Progenitor cell of endocrine pancreas (in vitro differentiated cells): ENCODE measurements at regions not wholly inside any gene's neighbourhood (a gene's known extent, or its start where the extent isn't known, plus 50 kb on each side); places are given as distances from the start of the nearest gene placed in this dataset.

Source experiments
- DNase-seq: peaks from one replicate; pipeline ENCODE4 v3.0.0; 2021; ENCODE audit warnings: low spot score; ENCODE audit not compliant: unreplicated experiment
- H3K27ac Mint-ChIP-seq: 2 replicates; pipeline ENCODE4 v1.8.0; 2021; ENCODE audit warnings: mild to moderate bottlenecking, moderate library complexity, mixed read lengths
- H3K27me3 Mint-ChIP-seq: 2 replicates; pipeline ENCODE4 v1.8.0; 2021; ENCODE audit warnings: mixed read lengths
- H3K36me3 Mint-ChIP-seq: 2 replicates; pipeline ENCODE4 v1.8.0; 2022; ENCODE audit warnings: mixed read lengths; ENCODE audit not compliant: insufficient read depth
- H3K4me1 Mint-ChIP-seq: 2 replicates; pipeline ENCODE4 v1.8.0; 2021; ENCODE audit warnings: low read depth, mixed read lengths
- H3K4me3 Mint-ChIP-seq: 2 replicates; pipeline ENCODE4 v1.8.0; 2021; ENCODE audit warnings: low read depth, mild to moderate bottlenecking, moderate library complexity, mixed read lengths
- H3K9me3 Mint-ChIP-seq: 2 replicates; pipeline ENCODE4 v1.8.0; 2021; ENCODE audit warnings: low read depth, mixed read lengths
- CTCF ChIP-seq: fragments of 200-600 bp; sonication (generic); IDR thresholded peaks from one replicate; pipeline ENCODE4 v1.5.0; 2021; ENCODE audit warnings: antibody characterized with exemption, mild to moderate bottlenecking; ENCODE audit not compliant: unreplicated experiment

- no peak overlapping the region for H3K4me3 Mint-ChIP-seq
- peaks cover 9% of the 10 kb centered on the region for H3K27me3 Mint-ChIP-seq
- no peak for TF ChIP-seq CTCF
- peaks cover 40% of the 10 kb centered on the region for H3K4me1 Mint-ChIP-seq
- no peak for DNase-seq
- H3K9me3 Mint-ChIP-seq: no peaks in the 10 kb centered on the region
- H3K36me3 Mint-ChIP-seq: no peaks in the 10 kb centered on the region
- H3K27ac Mint-ChIP-seq: no peak overlapping the region
These were observed 59.4 kb upstream of the RMDN2 start for GRCh38 chr2:37865640-37866039.

GRCh38 chr2:37866171-37866934 lies 58.7 kb upstream of the RMDN2 start:
- Mint-ChIP-seq H3K27me3 (peaks cover 9% of the 10 kb centered on the region), H3K4me3 (no peak overlapping the region), H3K36me3 (no peaks in the 10 kb centered on the region), H3K9me3 (no peaks in the 10 kb centered on the region), H3K27ac (peak overlapping the region; percentile 84), H3K4me1 (peaks cover 40% of the 10 kb centered on the region)
- no peak for DNase-seq
- TF ChIP-seq CTCF: no peak

- TF ChIP-seq CTCF: no peak
- Mint-ChIP-seq H3K27me3 (peaks cover 9% of the 10 kb centered on the region), H3K36me3 (no peaks in the 10 kb centered on the region), H3K9me3 (no peaks in the 10 kb centered on the region), H3K4me3 (no peak overlapping the region), H3K4me1 (peaks cover 45% of the 10 kb centered on the region), H3K27ac (no peak overlapping the region)
- no peak for DNase-seq
These were observed 57.9 kb upstream of the RMDN2 start for GRCh38 chr2:37867166-37867565.

- Mint-ChIP-seq H3K27ac (no peak overlapping the region), H3K9me3 (no peaks in the 10 kb centered on the region), H3K27me3 (peaks cover under 1% of the 10 kb centered on the region), H3K4me3 (no peak overlapping the region), H3K4me1 (peaks cover 56% of the 10 kb centered on the region), H3K36me3 (no peaks in the 10 kb centered on the region)
- DNase-seq: no peak
- TF ChIP-seq CTCF: no peak
These were observed 56.2 kb upstream of the RMDN2 start for GRCh38 chr2:37868866-37869265.

- Mint-ChIP-seq H3K27ac (no peak overlapping the region), H3K9me3 (no peaks in the 10 kb centered on the region), H3K4me3 (no peak overlapping the region), H3K4me1 (peaks cover 57% of the 10 kb centered on the region), H3K27me3 (peaks cover 1% of the 10 kb centered on the region), H3K36me3 (no peaks in the 10 kb centered on the region)
- no peak for DNase-seq
- TF ChIP-seq CTCF: no peak
These were observed 55.8 kb upstream of the RMDN2 start for GRCh38 chr2:37869304-37869703.
